CD14-positive monocyte (primary cell): ENCODE measurements at regions not wholly inside any gene's neighbourhood (a gene's known extent, or its start where the extent isn't known, plus 50 kb on each side); places are given as distances from the start of the nearest gene placed in this dataset.

Experiments used
- DNase-seq, 3 donors: peaks; one replicate each; pipeline ENCODE4 v3.0.0-alpha.2; 2011 to 2022
- H2AFZ ChIP-seq: 2 replicates; pipeline ENCODE4 v1.6.0; 2012; ENCODE audit warnings: mild to moderate bottlenecking, low read depth, low read length, inconsistent platforms; ENCODE audit not compliant: insufficient read depth, poor library complexity, severe bottlenecking
- H3K27ac ChIP-seq, 2 donors: 1 replicate in 1 of 2; 2 replicates in 1 of 2; pipeline ENCODE4 v1.5.1; 2012 to 2013; ENCODE audit warnings: low read length in 2 of 2, control low read depth in 1 of 2, inconsistent platforms in 1 of 2, low read depth in 1 of 2, mild to moderate bottlenecking in 1 of 2
- H3K27me3 ChIP-seq, 2 donors: one replicate each; pipeline versions ENCODE4 v1.6.0 to v1.6.1; 2011 to 2013; ENCODE audit warnings: low read length in 2 of 2; ENCODE audit not compliant: control insufficient read depth in 2 of 2, insufficient read depth in 2 of 2
- H3K36me3 ChIP-seq, 2 donors: replicated peaks in 1 of 2; 1 replicate in 1 of 2; 2 replicates in 1 of 2; pipeline versions ENCODE4 v1.5.1 to v1.6.1; 2012 to 2013; ENCODE audit warnings: low read length in 2 of 2, control low read depth in 1 of 2, inconsistent platforms in 1 of 2, mild to moderate bottlenecking in 1 of 2; ENCODE audit not compliant: insufficient read depth in 2 of 2, control insufficient read depth in 1 of 2
- H3K4me1 ChIP-seq, 2 donors: 1 replicate in 1 of 2; 2 replicates in 1 of 2; pipeline versions ENCODE4 v1.5.1 to v1.6.1; 2012 to 2013; ENCODE audit warnings: low read length in 2 of 2, control low read depth in 1 of 2, inconsistent platforms in 1 of 2, mild to moderate bottlenecking in 1 of 2, moderate library complexity in 1 of 2; ENCODE audit not compliant: insufficient read depth in 2 of 2, control insufficient read depth in 1 of 2
- H3K4me2 ChIP-seq: replicated peaks from 2 replicates; pipeline ENCODE3; 2012; ENCODE audit warnings: low read length, moderate library complexity, mild to moderate bottlenecking; ENCODE audit not compliant: poor library complexity, severe bottlenecking; ENCODE audit errors: extremely low read depth
- H3K4me3 ChIP-seq, 3 experiments: fragments of 200-600 bp in 1 of 3; sonication (generic) in 1 of 3; replicated peaks in 1 of 3; 1 replicate in 2 of 3; 2 replicates in 1 of 3; pipeline ENCODE4 v1.5.1; 2011 to 2013; ENCODE audit warnings: low read length in 3 of 3, mild to moderate bottlenecking in 3 of 3, control low read depth in 2 of 3, low read depth in 2 of 3, inconsistent platforms in 1 of 3, moderate library complexity in 1 of 3
- H3K79me2 ChIP-seq: 2 replicates; pipeline ENCODE4 v1.6.0; 2012; ENCODE audit warnings: mild to moderate bottlenecking, control low read depth, inconsistent platforms, low read length, moderate library complexity; ENCODE audit not compliant: insufficient read depth
- H3K9ac ChIP-seq: 2 replicates; pipeline ENCODE4 v1.6.0; 2017; ENCODE audit warnings: low read length, mild to moderate bottlenecking; ENCODE audit not compliant: insufficient read depth, poor library complexity, severe bottlenecking
- H3K9me3 ChIP-seq, 2 donors: replicated peaks in 1 of 2; 1 replicate in 1 of 2; 2 replicates in 1 of 2; pipeline versions ENCODE4 v1.5.1 to v1.6.1; 2012 to 2013; ENCODE audit warnings: low read length in 2 of 2, control low read depth in 1 of 2; ENCODE audit not compliant: control insufficient read depth in 1 of 2, insufficient read depth in 1 of 2
- H4K20me1 ChIP-seq: 2 replicates; pipeline ENCODE4 v1.6.0; 2012; ENCODE audit warnings: mild to moderate bottlenecking, low read length, control low read depth, moderate library complexity; ENCODE audit not compliant: insufficient read depth
- H3K27ac Mint-ChIP-seq, 7 donors: one replicate each; pipeline ENCODE4 v1.8.0; 2020; ENCODE audit warnings: mild to moderate bottlenecking in 7 of 7, mixed read lengths in 7 of 7, moderate library complexity in 6 of 7, inconsistent platforms in 2 of 7
- H3K27me3 Mint-ChIP-seq, 3 donors: one replicate each; pipeline ENCODE4 v1.8.0; 2021 to 2022; ENCODE audit warnings: low read depth in 3 of 3, mild to moderate bottlenecking in 3 of 3, mixed read lengths in 3 of 3, moderate library complexity in 3 of 3, inconsistent platforms in 1 of 3
- H3K36me3 Mint-ChIP-seq, 2 donors: one replicate each; pipeline ENCODE4 v1.8.0; 2020; ENCODE audit warnings: mixed read lengths in 2 of 2, inconsistent platforms in 1 of 2, mild to moderate bottlenecking in 1 of 2
- H3K4me1 Mint-ChIP-seq: one replicate; pipeline ENCODE4 v1.8.0; 2020; ENCODE audit warnings: mild to moderate bottlenecking, mixed read lengths
- H3K4me3 Mint-ChIP-seq, 2 donors: one replicate each; pipeline ENCODE4 v1.8.0; 2020; ENCODE audit warnings: mild to moderate bottlenecking in 2 of 2, mixed read lengths in 2 of 2, moderate library complexity in 1 of 2
- H3K9me3 Mint-ChIP-seq, 7 donors: one replicate each; pipeline ENCODE4 v1.8.0; 2020 to 2022; ENCODE audit warnings: mixed read lengths in 7 of 7, mild to moderate bottlenecking in 6 of 7, moderate library complexity in 6 of 7, inconsistent platforms in 2 of 7
- WGBS: methylation state at CpG from one replicate; pipeline ENCODE4 v1.1.5; 2013; ENCODE audit warnings: missing lambda C conversion rate; ENCODE audit not compliant: insufficient coverage; 5-methylcytosine and 5-hydroxymethylcytosine counted together
- intact Hi-C, 2 donors: fragments of 100-400 bp; cut with micrococcal nuclease; formaldehyde crosslinking; loops; one replicate each; pipeline versions ENCODE4 v1.15.0 to v1.15.1; 2023
- TF ChIP-seq, protein P1 (sequence below): fragments of 200-600 bp; IDR thresholded peaks from one replicate; pipeline ENCODE4 v1.8.0; 2022; ENCODE audit warnings: antibody characterized with exemption, mild to moderate bottlenecking

DNA sequence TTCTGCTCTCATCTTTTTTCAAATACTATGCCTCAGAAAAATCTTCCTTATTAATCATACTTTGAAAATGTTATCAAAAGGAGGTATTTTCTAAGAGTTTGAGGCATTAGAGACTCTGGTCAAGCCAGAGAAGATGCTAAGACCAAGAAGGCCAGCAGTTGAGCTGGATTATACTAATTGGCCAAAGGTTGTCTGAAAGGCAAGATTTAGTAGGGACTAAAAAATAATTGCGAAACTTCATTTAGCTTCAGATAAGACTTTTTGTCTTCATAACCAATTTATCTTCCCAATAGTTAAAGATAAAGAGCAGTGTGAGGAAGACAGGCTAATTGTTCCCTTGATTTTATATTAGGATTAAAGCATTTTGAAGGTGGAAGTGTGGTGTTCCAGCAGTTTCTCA, 1412.4 kb upstream of the PCDH7 start:
- no peaks in the 10 kb centered on the region for H3K4me1 Mint-ChIP-seq
- intact Hi-C loops, result no loop called here
- peaks cover 0 to 3% (median 0%) of the 10 kb centered on the region in 7 donors for H3K9me3 Mint-ChIP-seq
- Histone ChIP-seq H3K27ac (no peak overlapping the region), H2AFZ (no peak overlapping the region), H3K4me1 (no peaks in the 10 kb centered on the region), H3K27me3 (no peaks in the 10 kb centered on the region), H3K4me3 (no peak overlapping the region), H3K9ac (no peak overlapping the region), H3K9me3 (no peaks in the 10 kb centered on the region), H3K4me2 (no peak overlapping the region), H3K79me2 (no peaks in the 10 kb centered on the region), H4K20me1 (no peaks in the 10 kb centered on the region), H3K36me3 (no peaks in the 10 kb centered on the region)
- H3K4me3 Mint-ChIP-seq, result no peak overlapping the region
- no CpG with 5 or more reads among the region's 1 CpG for WGBS
- H3K27ac Mint-ChIP-seq, result no peak overlapping the region
- TF ChIP-seq, protein P1, sequence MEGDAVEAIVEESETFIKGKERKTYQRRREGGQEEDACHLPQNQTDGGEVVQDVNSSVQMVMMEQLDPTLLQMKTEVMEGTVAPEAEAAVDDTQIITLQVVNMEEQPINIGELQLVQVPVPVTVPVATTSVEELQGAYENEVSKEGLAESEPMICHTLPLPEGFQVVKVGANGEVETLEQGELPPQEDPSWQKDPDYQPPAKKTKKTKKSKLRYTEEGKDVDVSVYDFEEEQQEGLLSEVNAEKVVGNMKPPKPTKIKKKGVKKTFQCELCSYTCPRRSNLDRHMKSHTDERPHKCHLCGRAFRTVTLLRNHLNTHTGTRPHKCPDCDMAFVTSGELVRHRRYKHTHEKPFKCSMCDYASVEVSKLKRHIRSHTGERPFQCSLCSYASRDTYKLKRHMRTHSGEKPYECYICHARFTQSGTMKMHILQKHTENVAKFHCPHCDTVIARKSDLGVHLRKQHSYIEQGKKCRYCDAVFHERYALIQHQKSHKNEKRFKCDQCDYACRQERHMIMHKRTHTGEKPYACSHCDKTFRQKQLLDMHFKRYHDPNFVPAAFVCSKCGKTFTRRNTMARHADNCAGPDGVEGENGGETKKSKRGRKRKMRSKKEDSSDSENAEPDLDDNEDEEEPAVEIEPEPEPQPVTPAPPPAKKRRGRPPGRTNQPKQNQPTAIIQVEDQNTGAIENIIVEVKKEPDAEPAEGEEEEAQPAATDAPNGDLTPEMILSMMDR, result no peak
- DNase-seq, result no peak
- H3K27me3 Mint-ChIP-seq, result peaks cover 0 to 2% (median 0%) of the 10 kb centered on the region in 3 donors
- H3K36me3 Mint-ChIP-seq, result no peaks in the 10 kb centered on the region

DNA sequence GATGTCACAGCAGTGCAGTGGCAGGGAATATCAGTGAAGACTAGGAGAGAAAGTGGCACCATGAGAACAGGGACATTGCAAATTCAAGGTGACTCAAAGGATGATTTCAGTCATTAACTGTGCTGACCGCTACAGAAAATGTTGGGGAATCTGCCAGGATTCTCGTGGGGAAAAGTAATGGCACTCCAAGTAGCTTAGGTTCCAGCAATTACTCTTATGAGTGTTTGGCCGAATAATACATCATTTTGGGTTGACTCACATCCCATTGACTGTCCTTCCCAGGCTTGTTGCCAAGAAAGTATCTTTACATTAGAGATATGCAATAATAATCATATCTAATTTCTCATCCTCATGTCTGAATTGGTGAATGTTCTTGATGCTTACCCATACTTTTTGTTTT, 1411.1 kb upstream of the PCDH7 start:
- Histone ChIP-seq H2AFZ (no peak overlapping the region), H3K4me1 (no peaks in the 10 kb centered on the region), H3K27ac (no peak overlapping the region), H3K27me3 (no peaks in the 10 kb centered on the region), H3K79me2 (no peaks in the 10 kb centered on the region), H3K9me3 (no peaks in the 10 kb centered on the region), H3K4me3 (no peak overlapping the region), H3K36me3 (no peaks in the 10 kb centered on the region), H4K20me1 (no peaks in the 10 kb centered on the region), H3K4me2 (no peak overlapping the region), H3K9ac (no peak overlapping the region)
- no peak overlapping the region for H3K27ac Mint-ChIP-seq
- 100% methylated on average over 1 of the region's 3 CpGs for WGBS
- H3K27me3 Mint-ChIP-seq, result peaks cover 0 to 2% (median 0%) of the 10 kb centered on the region in 3 donors
- no peaks in the 10 kb centered on the region for H3K4me1 Mint-ChIP-seq
- H3K9me3 Mint-ChIP-seq, result peaks cover 0 to 3% (median 0%) of the 10 kb centered on the region in 7 donors
- no peaks in the 10 kb centered on the region for H3K36me3 Mint-ChIP-seq
- intact Hi-C loops, result no loop called here
- TF ChIP-seq, protein P1, result no peak
- DNase-seq, result no peak
- H3K4me3 Mint-ChIP-seq, result no peak overlapping the region
